Neural cell (in vitro differentiated cells): ENCODE measurements at regions not wholly inside any gene's neighbourhood (a gene's known extent, or its start where the extent isn't known, plus 50 kb on each side); places are given as distances from the start of the nearest gene placed in this dataset.

ENCODE experiments used
- EP300 ChIP-seq: fragments of 450-650 bp; conservative IDR thresholded peaks from 2 replicates; pipeline ENCODE4 v1.6.1; 2014; ENCODE audit warnings: antibody characterized with exemption, mild to moderate bottlenecking, moderate library complexity; ENCODE audit not compliant: poor library complexity, severe bottlenecking
- MXI1 ChIP-seq: fragments of 450-650 bp; conservative IDR thresholded peaks from 2 replicates; pipeline ENCODE4 v1.6.1; 2014; ENCODE audit warnings: antibody characterized with exemption, mild to moderate bottlenecking; ENCODE audit not compliant: poor library complexity, severe bottlenecking
- POLR2AphosphoS5 ChIP-seq: IDR thresholded peaks from 2 replicates; pipeline ENCODE4 v1.6.1; 2012
- RAD21 ChIP-seq: fragments of 450-650 bp; conservative IDR thresholded peaks from 2 replicates; pipeline ENCODE4 v1.6.1; 2014; ENCODE audit warnings: antibody characterized with exemption, mild to moderate bottlenecking, moderate library complexity
- TAF1 ChIP-seq: IDR thresholded peaks from 2 replicates; pipeline ENCODE4 v1.6.1; 2012; ENCODE audit warnings: low read depth
- TF ChIP-seq, protein P1 (sequence below): fragments of 450-650 bp; IDR thresholded peaks from 2 replicates; pipeline ENCODE4 v1.5.1; 2014; ENCODE audit warnings: antibody characterized with exemption, mild to moderate bottlenecking, moderate library complexity; ENCODE audit not compliant: poor library complexity, severe bottlenecking
- TF ChIP-seq, protein P2 (sequence below): IDR thresholded peaks from 2 replicates; pipeline ENCODE4 v1.6.1; 2012; ENCODE audit warnings: borderline replicate concordance

DNA sequence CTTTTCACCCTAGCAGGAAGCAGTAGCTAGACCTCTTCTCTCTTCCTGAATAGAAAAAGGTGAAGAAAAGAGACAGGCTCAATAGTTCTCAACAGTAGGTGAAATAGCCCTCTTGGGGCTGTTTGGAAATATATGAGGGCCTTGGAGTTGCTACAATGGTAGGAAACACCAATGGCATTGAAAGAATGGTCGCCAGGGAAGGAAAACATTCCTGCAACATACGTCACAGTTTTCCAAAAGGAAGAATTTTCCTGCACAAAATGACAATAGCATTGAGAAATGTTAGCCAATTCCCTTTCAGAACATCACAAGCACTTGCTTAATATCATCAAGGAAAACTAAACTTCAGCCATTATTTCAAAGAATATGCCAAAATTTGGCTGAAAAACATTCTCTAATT is 484.5 kb downstream of the IGSF11 start:
- TF ChIP-seq, protein P1, sequence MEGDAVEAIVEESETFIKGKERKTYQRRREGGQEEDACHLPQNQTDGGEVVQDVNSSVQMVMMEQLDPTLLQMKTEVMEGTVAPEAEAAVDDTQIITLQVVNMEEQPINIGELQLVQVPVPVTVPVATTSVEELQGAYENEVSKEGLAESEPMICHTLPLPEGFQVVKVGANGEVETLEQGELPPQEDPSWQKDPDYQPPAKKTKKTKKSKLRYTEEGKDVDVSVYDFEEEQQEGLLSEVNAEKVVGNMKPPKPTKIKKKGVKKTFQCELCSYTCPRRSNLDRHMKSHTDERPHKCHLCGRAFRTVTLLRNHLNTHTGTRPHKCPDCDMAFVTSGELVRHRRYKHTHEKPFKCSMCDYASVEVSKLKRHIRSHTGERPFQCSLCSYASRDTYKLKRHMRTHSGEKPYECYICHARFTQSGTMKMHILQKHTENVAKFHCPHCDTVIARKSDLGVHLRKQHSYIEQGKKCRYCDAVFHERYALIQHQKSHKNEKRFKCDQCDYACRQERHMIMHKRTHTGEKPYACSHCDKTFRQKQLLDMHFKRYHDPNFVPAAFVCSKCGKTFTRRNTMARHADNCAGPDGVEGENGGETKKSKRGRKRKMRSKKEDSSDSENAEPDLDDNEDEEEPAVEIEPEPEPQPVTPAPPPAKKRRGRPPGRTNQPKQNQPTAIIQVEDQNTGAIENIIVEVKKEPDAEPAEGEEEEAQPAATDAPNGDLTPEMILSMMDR, result no peak
- TF ChIP-seq POLR2AphosphoS5, result no peak
- no peak for TF ChIP-seq EP300
- no peak for TF ChIP-seq RAD21
- TF ChIP-seq, protein P2, sequence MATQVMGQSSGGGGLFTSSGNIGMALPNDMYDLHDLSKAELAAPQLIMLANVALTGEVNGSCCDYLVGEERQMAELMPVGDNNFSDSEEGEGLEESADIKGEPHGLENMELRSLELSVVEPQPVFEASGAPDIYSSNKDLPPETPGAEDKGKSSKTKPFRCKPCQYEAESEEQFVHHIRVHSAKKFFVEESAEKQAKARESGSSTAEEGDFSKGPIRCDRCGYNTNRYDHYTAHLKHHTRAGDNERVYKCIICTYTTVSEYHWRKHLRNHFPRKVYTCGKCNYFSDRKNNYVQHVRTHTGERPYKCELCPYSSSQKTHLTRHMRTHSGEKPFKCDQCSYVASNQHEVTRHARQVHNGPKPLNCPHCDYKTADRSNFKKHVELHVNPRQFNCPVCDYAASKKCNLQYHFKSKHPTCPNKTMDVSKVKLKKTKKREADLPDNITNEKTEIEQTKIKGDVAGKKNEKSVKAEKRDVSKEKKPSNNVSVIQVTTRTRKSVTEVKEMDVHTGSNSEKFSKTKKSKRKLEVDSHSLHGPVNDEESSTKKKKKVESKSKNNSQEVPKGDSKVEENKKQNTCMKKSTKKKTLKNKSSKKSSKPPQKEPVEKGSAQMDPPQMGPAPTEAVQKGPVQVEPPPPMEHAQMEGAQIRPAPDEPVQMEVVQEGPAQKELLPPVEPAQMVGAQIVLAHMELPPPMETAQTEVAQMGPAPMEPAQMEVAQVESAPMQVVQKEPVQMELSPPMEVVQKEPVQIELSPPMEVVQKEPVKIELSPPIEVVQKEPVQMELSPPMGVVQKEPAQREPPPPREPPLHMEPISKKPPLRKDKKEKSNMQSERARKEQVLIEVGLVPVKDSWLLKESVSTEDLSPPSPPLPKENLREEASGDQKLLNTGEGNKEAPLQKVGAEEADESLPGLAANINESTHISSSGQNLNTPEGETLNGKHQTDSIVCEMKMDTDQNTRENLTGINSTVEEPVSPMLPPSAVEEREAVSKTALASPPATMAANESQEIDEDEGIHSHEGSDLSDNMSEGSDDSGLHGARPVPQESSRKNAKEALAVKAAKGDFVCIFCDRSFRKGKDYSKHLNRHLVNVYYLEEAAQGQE, result no peak
- TF ChIP-seq MXI1, result no peak
- no peak for TF ChIP-seq TAF1
